ENCODE measurements at regions not wholly inside any gene's neighbourhood (a gene's known extent, or its start where the extent isn't known, plus 50 kb on each side); places are given as distances from the start of the nearest gene placed in this dataset.

GRCh38 chr15:29320420-29320819 is 50.8 kb upstream of the NSMCE3 start:
- TF ChIP-seq CTCF (IDR thresholded peaks at IDR 0.05; ENCODE audit: low read length) (no peak), EZH2 (IDR thresholded peaks at IDR 0.05; ENCODE audit: borderline replicate concordance, low read length) (no peak)
